Stomach (tissue), 8 donors: ENCODE measurements at regions not wholly inside any gene's neighbourhood (a gene's known extent, or its start where the extent isn't known, plus 50 kb on each side); places are given as distances from the start of the nearest gene placed in this dataset.

Source experiments
- DNase-seq, 2 donors: peaks; one replicate each; pipeline versions ENCODE4 v3.0.0 to v3.0.0-alpha.2; 2013 to 2019
- H3K27ac ChIP-seq, 5 donors: fragments of 200-600 bp in 4 of 5; sonication (generic) in 4 of 5; one replicate each; pipeline ENCODE4 v1.5.1; 2013 to 2019; ENCODE audit warnings: mild to moderate bottlenecking in 1 of 5, moderate library complexity in 1 of 5
- H3K27me3 ChIP-seq, 3 donors: fragments of 200-600 bp; sonication (generic); one replicate each; pipeline ENCODE4 v1.5.1; 2017 to 2019; ENCODE audit warnings: mixed run types in 1 of 3
- H3K36me3 ChIP-seq, 4 donors: fragments of 200-600 bp; sonication (generic); 1 replicate in 3 of 4; 2 replicates in 1 of 4; pipeline ENCODE4 v1.5.1; 2016 to 2019
- H3K4me1 ChIP-seq, 4 donors: fragments of 200-600 bp; sonication (generic); one replicate each; pipeline ENCODE4 v1.5.1; 2016 to 2019
- H3K4me3 ChIP-seq, 4 donors: fragments of 200-600 bp; sonication (generic) in 3 of 4; one replicate each; pipeline ENCODE4 v1.5.1; 2016 to 2019; ENCODE audit warnings: mild to moderate bottlenecking in 1 of 4
- H3K9me3 ChIP-seq, 4 donors: fragments of 200-600 bp; sonication (generic); one replicate each; pipeline ENCODE4 v1.5.1; 2016 to 2019
- CTCF ChIP-seq, 7 experiments: fragments of 450-650 bp in 4 of 7; fragments of 200-600 bp in 3 of 7; sonication (generic) in 3 of 7; IDR thresholded peaks; one replicate each; pipeline ENCODE4 v1.5.1; 2016 to 2019; ENCODE audit warnings: antibody characterized with exemption in 7 of 7, control low read depth in 2 of 7, mild to moderate bottlenecking in 1 of 7
- EP300 ChIP-seq: sonication (generic); formaldehyde crosslinking; IDR thresholded peaks from one replicate; pipeline ENCODE4 v1.6.1; 2017; ENCODE audit warnings: antibody characterized with exemption
- POLR2A ChIP-seq, 4 donors: fragments of 450-650 bp; IDR thresholded peaks; one replicate each; pipeline ENCODE4 v1.6.1; 2016; ENCODE audit warnings: antibody characterized with exemption in 4 of 4, control low read depth in 2 of 4, mild to moderate bottlenecking in 1 of 4, moderate library complexity in 1 of 4
- POLR2AphosphoS5 ChIP-seq, 3 donors: sonication (generic); formaldehyde crosslinking; IDR thresholded peaks; one replicate each; pipeline ENCODE4 v1.6.1; 2016; ENCODE audit warnings: antibody characterized with exemption in 3 of 3
- WGBS, 5 donors: extraction: QIAGEN DNeasy Blood & Tissue Kit in 3 of 5; methylation state at CpG; one replicate each; pipeline versions ENCODE4 v1.1.5 to v1.1.7; 2013 to 2018; 5-methylcytosine and 5-hydroxymethylcytosine counted together
- intact Hi-C: fragments of 100-400 bp; cut with DNase I; formaldehyde crosslinking; loops from one replicate; pipeline ENCODE4 v1.15.1; 2023; ENCODE audit warnings: low total_unique reads
- donor health status: healthy with polysubstance abuse.
- donor health status: Bipolar disorder and iron deficiency.
- donor health status: healthy.

- H3K9me3 ChIP-seq: no peaks in the 10 kb centered on the region
- H3K4me3 ChIP-seq: no peak overlapping the region
- peaks cover 19 to 33% (median 20%) of the 10 kb centered on the region in 4 donors for H3K4me1 ChIP-seq
- WGBS, 5 donors: 59 to 85% (median 63%) methylated on average over 5 of the region's 5 CpGs
- no peak for TF ChIP-seq POLR2A (IDR thresholded peaks at IDR 0.05)
- no peak for TF ChIP-seq POLR2AphosphoS5 (IDR thresholded peaks at IDR 0.05)
- no peak for TF ChIP-seq CTCF (IDR thresholded peaks at IDR 0.05)
- TF ChIP-seq EP300: no peak
- DNase-seq: no peak
- H3K27ac ChIP-seq: peak overlapping the region in 4 of 5 donors; percentile 91 to 96 (median 95)
- intact Hi-C loops: no loop called here
- no peaks in the 10 kb centered on the region for H3K36me3 ChIP-seq
- no peaks in the 10 kb centered on the region for H3K27me3 ChIP-seq
Measured at GRCh38 chr15:66840615-66841390, 138.8 kb downstream of the SMAD6 start.

- Histone ChIP-seq H3K27ac (peak overlapping the region; percentile 62 to 96 (median 95)), H3K4me3 (peak overlapping the region; percentile 44 to 58 (median 50)), H3K4me1 (peaks cover 19 to 33% (median 20%) of the 10 kb centered on the region in 4 donors), H3K9me3 (no peaks in the 10 kb centered on the region), H3K27me3 (no peaks in the 10 kb centered on the region), H3K36me3 (no peaks in the 10 kb centered on the region)
- 3 to 11% (median 4%) methylated on average over 19 to 50 of the region's 50 CpGs for WGBS, 5 donors
- TF ChIP-seq POLR2AphosphoS5 (IDR thresholded peaks at IDR 0.05) (peak; percentile 72 to 86 (median 72)), POLR2A (IDR thresholded peaks at IDR 0.05) (no peak)
- intact Hi-C loops: no loop called here
- peak; percentile 88 to 96 for DNase-seq
Measured at GRCh38 chr15:66841953-66842681, 140.1 kb downstream of the SMAD6 start.

- intact Hi-C loops: no loop called here
- H3K4me3 ChIP-seq: peak overlapping the region; percentile 44 to 58 (median 50)
- peak; percentile 75 to 88 for DNase-seq
- H3K4me1 ChIP-seq: peaks cover 19 to 33% (median 20%) of the 10 kb centered on the region in 4 donors
- no peaks in the 10 kb centered on the region for H3K27me3 ChIP-seq
- H3K27ac ChIP-seq: peak overlapping the region; percentile 62 to 96 (median 95)
- WGBS, 5 donors: 4 to 14% (median 6%) methylated on average over 14 to 58 of the region's 58 CpGs
- TF ChIP-seq POLR2A (IDR thresholded peaks at IDR 0.05) (no peak), POLR2AphosphoS5 (IDR thresholded peaks at IDR 0.05) (peak in 1 of 3 donors; percentile 31)
- no peaks in the 10 kb centered on the region for H3K9me3 ChIP-seq
- H3K36me3 ChIP-seq: no peaks in the 10 kb centered on the region
Measured at GRCh38 chr15:66842710-66843441, 140.8 kb downstream of the SMAD6 start.

GRCh38 chr15:66843581-66843980, 141.5 kb downstream of the SMAD6 start:
- Histone ChIP-seq H3K4me1 (peaks cover 19 to 33% (median 20%) of the 10 kb centered on the region in 4 donors), H3K27me3 (no peaks in the 10 kb centered on the region), H3K9me3 (no peaks in the 10 kb centered on the region), H3K4me3 (no peak overlapping the region), H3K36me3 (no peaks in the 10 kb centered on the region), H3K27ac (peak overlapping the region in 4 of 5 donors; percentile 91 to 96 (median 95))
- DNase-seq: no peak
- intact Hi-C loops: no loop called here
- TF ChIP-seq POLR2A (IDR thresholded peaks at IDR 0.05): no peak
- TF ChIP-seq CTCF (IDR thresholded peaks at IDR 0.05): no peak
- no peak for TF ChIP-seq EP300
- TF ChIP-seq POLR2AphosphoS5 (IDR thresholded peaks at IDR 0.05): no peak
- WGBS, 5 donors: 2 to 94% (median 37%) methylated on average over 2 of the region's 2 CpGs
